Natural killer cell (primary cell): ENCODE measurements at regions not wholly inside any gene's neighbourhood (a gene's known extent, or its start where the extent isn't known, plus 50 kb on each side); places are given as distances from the start of the nearest gene placed in this dataset.

Experiments used
- ATAC-seq, 3 donors: fragments of 150-1000 bp in 2 of 3; fragments of 200-7000 bp in 1 of 3; cut with Tn5 transposase; 1 replicate in 1 of 3; 2 replicates in 2 of 3; pipeline ENCODE4 v1.10.0; 2021; ENCODE audit warnings: mild to moderate bottlenecking in 2 of 3, moderate library complexity in 2 of 3
- DNase-seq, 2 donors: peaks; one replicate each; pipeline versions ENCODE4 v3.0.0 to v3.0.0-alpha.2; 2013 to 2021; ENCODE audit warnings: mixed read lengths in 1 of 2
- H3K27ac ChIP-seq: one replicate; pipeline ENCODE4 v1.5.1; 2013; ENCODE audit warnings: mild to moderate bottlenecking, low read length
- H3K27me3 ChIP-seq: one replicate; pipeline ENCODE4 v1.6.1; 2013; ENCODE audit warnings: low read length; ENCODE audit not compliant: control insufficient read depth, insufficient read depth
- H3K36me3 ChIP-seq: one replicate; pipeline ENCODE4 v1.6.1; 2013; ENCODE audit warnings: low read length; ENCODE audit not compliant: control insufficient read depth, insufficient read depth
- H3K4me1 ChIP-seq: one replicate; pipeline ENCODE4 v1.6.1; 2013; ENCODE audit warnings: low read length; ENCODE audit not compliant: control insufficient read depth, insufficient read depth
- H3K4me3 ChIP-seq: one replicate; pipeline ENCODE4 v1.5.1; 2013; ENCODE audit warnings: low read length
- H3K9me3 ChIP-seq: one replicate; pipeline ENCODE4 v1.6.1; 2013; ENCODE audit warnings: low read length; ENCODE audit not compliant: control insufficient read depth, insufficient read depth
- H3K27ac Mint-ChIP-seq, 2 donors: one replicate each; pipeline ENCODE4 v1.8.0; 2022; ENCODE audit warnings: mild to moderate bottlenecking in 2 of 2, mixed read lengths in 2 of 2, moderate library complexity in 1 of 2
- H3K27me3 Mint-ChIP-seq, 2 donors: one replicate each; pipeline ENCODE4 v1.8.0; 2022; ENCODE audit warnings: low read depth in 2 of 2, mixed read lengths in 2 of 2
- H3K36me3 Mint-ChIP-seq: one replicate; pipeline ENCODE4 v1.8.0; 2022; ENCODE audit warnings: mixed read lengths
- H3K4me1 Mint-ChIP-seq, 2 donors: one replicate each; pipeline ENCODE4 v1.8.0; 2022; ENCODE audit warnings: mixed read lengths in 2 of 2
- H3K4me3 Mint-ChIP-seq: one replicate; pipeline ENCODE4 v1.8.0; 2022; ENCODE audit warnings: mild to moderate bottlenecking, moderate library complexity, mixed read lengths
- H3K9me3 Mint-ChIP-seq, 2 donors: one replicate each; pipeline ENCODE4 v1.8.0; 2022; ENCODE audit warnings: mixed read lengths in 2 of 2
- CTCF ChIP-seq: fragments of 200-600 bp; IDR thresholded peaks from one replicate; pipeline ENCODE4 v1.8.0; 2022; ENCODE audit warnings: antibody characterized with exemption
- WGBS: methylation state at CpG from one replicate; pipeline ENCODE4 v1.1.7; 2013; ENCODE audit warnings: missing lambda C conversion rate; ENCODE audit not compliant: insufficient coverage; 5-methylcytosine and 5-hydroxymethylcytosine counted together
- intact Hi-C: fragments of 100-400 bp; cut with micrococcal nuclease; formaldehyde crosslinking; loops from one replicate; pipeline ENCODE4 v1.14.2; 2022

DNA sequence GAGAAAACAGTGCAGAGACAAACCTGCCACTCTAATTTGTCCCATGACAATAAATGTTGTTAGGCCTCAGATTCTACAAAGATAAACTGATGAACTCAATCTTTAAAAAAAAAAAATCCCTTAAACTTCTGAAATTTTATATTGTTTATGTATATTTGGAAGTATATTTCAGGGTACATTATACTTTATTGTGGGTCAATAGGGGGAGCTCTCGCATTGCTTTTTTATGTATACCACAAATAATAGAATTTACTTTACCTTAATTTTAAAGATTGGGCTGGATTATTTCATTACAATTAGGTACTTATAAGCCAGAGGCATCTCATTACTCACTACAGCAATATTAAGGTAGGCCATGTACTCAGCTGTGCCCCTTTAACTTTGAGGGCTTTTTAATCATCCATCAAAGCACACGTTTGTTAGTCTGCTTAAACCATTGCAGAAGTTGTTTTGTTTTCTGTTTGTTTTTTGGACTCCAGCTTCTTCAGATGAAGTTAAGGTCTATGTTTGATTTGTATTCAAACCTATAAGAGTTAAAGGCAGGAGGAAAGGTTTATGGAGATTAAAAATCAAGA is 56.3 kb upstream of the EYA4 start:
- no peaks in the 10 kb centered on the region for H3K4me1 Mint-ChIP-seq
- H3K27ac Mint-ChIP-seq, result no peak overlapping the region
- no peaks in the 10 kb centered on the region for H3K27me3 Mint-ChIP-seq
- ATAC-seq (no peak), DNase-seq (no peak)
- Histone ChIP-seq H3K27me3 (no peaks in the 10 kb centered on the region), H3K4me1 (no peaks in the 10 kb centered on the region), H3K4me3 (no peak overlapping the region), H3K9me3 (no peaks in the 10 kb centered on the region), H3K27ac (no peak overlapping the region), H3K36me3 (no peaks in the 10 kb centered on the region)
- no peak overlapping the region for H3K4me3 Mint-ChIP-seq
- intact Hi-C loops, result no loop called here
- H3K9me3 Mint-ChIP-seq, result no peaks in the 10 kb centered on the region
- no peaks in the 10 kb centered on the region for H3K36me3 Mint-ChIP-seq
- WGBS, result 67% methylated on average over 1 of the region's 2 CpGs
- TF ChIP-seq CTCF, result no peak

GRCh38 chr6:133185731-133186130 is 55.4 kb upstream of the EYA4 start:
- Mint-ChIP-seq H3K4me3 (no peak overlapping the region), H3K27me3 (no peaks in the 10 kb centered on the region), H3K9me3 (no peaks in the 10 kb centered on the region), H3K4me1 (no peaks in the 10 kb centered on the region), H3K27ac (no peak overlapping the region), H3K36me3 (no peaks in the 10 kb centered on the region)
- Histone ChIP-seq H3K4me3 (no peak overlapping the region), H3K27ac (no peak overlapping the region), H3K4me1 (no peaks in the 10 kb centered on the region), H3K36me3 (no peaks in the 10 kb centered on the region), H3K9me3 (no peaks in the 10 kb centered on the region), H3K27me3 (no peaks in the 10 kb centered on the region)
- ATAC-seq (no peak), DNase-seq (no peak)
- WGBS, result no CpG with 5 or more reads among the region's 4 CpGs
- TF ChIP-seq CTCF, result no peak
- intact Hi-C loops, result no loop called here

- no peaks in the 10 kb centered on the region for H3K27me3 Mint-ChIP-seq
- H3K27ac ChIP-seq, result no peak overlapping the region
- no CpG with 5 or more reads among the region's 2 CpGs for WGBS
- no peaks in the 10 kb centered on the region for H3K4me1 Mint-ChIP-seq
- no peaks in the 10 kb centered on the region for H3K36me3 Mint-ChIP-seq
- ATAC-seq, result no peak
- H3K4me1 ChIP-seq, result no peaks in the 10 kb centered on the region
- no peak overlapping the region for H3K4me3 Mint-ChIP-seq
- no peak for TF ChIP-seq CTCF
- H3K36me3 ChIP-seq, result no peaks in the 10 kb centered on the region
- H3K9me3 Mint-ChIP-seq, result no peaks in the 10 kb centered on the region
- intact Hi-C loops, result no loop called here
- no peak overlapping the region for H3K4me3 ChIP-seq
- H3K9me3 ChIP-seq, result no peaks in the 10 kb centered on the region
- no peak overlapping the region for H3K27ac Mint-ChIP-seq
- no peak for DNase-seq
- H3K27me3 ChIP-seq, result no peaks in the 10 kb centered on the region
Measured at GRCh38 chr6:133187114-133187513, 54.0 kb upstream of the EYA4 start.
